Activated naive CD8-positive, alpha-beta T cell treated with anti-CD3 and anti-CD28 coated beads, Interleukin-2, amount 50 U/mL, for 16 hours (primary cell): ENCODE measurements at regions not wholly inside any gene's neighbourhood (a gene's known extent, or its start where the extent isn't known, plus 50 kb on each side); places are given as distances from the start of the nearest gene placed in this dataset.
"Not testable (repeated sequence)": the region's sequence is repeated elsewhere in the genome, so short reads cannot be mapped to it uniquely, and the experiment has no call there.

Source experiments
- DNase-seq: peaks from one replicate; pipeline ENCODE4 v3.0.0-alpha.2; 2020; ENCODE audit warnings: low read depth, low spot score

DNA sequence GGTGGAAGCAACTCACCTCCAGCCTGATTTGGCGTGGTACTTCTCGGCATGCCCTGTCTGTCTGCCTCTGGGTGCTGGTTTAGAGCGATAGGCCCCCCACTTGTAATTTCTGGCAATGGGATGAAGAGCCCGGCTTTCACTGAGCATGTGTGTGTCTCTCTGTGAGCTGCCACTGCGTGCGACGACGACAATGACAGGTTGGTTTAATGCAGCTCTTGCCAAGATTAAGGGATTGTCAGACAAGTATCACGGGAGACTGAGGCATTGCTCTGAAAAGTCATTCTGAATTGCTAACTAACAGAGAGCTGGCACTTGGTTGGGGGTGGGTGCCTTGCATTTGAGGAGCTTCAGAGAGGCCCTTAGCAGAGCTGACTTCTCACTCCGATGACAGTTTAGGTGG lies 348.8 kb upstream of the CLINT1 start:
- DNase-seq, result no peak

GRCh38 chr5:158205992-158206391 lies 347.0 kb upstream of the CLINT1 start:
- no peak for DNase-seq

- DNase-seq, result no peak
Measured at GRCh38 chr5:158203261-158203660, 344.3 kb upstream of the CLINT1 start.

GRCh38 chr5:158202801-158203200 lies 343.9 kb upstream of the CLINT1 start:
- DNase-seq, result no peak

DNA sequence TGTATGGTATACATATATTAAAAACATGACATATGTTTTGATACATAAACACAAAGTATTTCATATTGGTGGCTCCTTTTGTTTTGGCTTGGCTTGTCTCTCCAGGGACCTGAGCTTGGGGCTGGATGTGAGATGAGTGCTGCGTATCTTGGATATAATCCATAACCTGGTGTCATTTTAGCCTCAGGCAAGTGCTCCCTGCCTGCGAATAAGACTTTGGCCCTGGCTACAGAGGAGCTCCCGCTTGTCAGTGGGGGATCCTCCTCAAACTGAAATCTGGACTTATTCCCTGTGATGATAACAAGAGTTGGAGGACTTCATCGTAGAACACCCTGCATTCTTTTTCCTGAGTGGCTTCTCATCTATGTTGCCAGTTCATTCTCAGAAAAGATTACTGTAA lies 341.7 kb upstream of the CLINT1 start:
- no peak for DNase-seq

- DNase-seq, result no peak
Measured at GRCh38 chr5:158198636-158199035, 339.7 kb upstream of the CLINT1 start.

- no peak for DNase-seq
Measured at GRCh38 chr5:158195416-158196210, 336.7 kb upstream of the CLINT1 start.

DNA sequence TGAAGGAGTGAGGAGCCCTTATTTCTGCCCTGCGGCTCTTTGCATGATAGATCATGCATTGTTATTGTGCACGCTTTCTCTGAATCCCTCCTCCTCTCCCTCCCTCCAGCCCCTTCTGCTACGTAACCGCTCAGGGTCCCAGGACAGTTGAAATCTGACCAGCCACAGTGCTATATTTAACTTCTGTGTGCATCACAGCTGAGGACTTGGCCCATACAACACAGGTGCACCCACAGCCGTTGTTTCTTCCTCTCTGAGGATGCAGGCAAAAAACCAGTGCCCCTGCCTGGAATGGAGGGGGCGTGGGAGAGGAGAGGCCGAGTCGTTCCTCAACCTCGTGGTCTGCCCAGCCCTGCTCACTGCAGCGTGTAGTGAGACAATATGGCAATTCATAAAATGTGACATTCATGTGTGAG lies 335.6 kb upstream of the CLINT1 start:
- DNase-seq, result no peak

GRCh38 chr5:158193395-158193794 lies 334.4 kb upstream of the CLINT1 start:
- DNase-seq, result not testable (repeated sequence)

DNA sequence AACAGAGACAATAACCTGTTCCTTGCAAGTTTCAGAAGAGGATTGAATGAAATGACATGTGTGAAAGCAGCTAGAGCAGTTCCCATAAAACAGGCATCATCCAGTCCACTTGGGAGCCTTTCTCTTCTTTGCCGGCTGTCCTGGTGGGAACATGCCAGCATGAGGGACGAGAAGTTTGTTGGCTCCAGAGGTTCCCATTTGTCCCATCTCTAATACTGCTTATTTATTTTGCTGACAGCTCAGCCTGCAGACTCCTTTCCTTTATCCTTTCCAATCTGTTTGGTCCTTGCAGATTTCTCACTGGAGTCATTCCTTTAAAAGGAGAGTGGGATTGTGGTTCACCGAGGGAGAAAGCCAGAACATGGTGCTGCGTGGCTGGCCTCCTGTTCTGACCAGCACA lies 321.5 kb upstream of the CLINT1 start:
- DNase-seq, result no peak

GRCh38 chr5:158179271-158179670 lies 320.3 kb upstream of the CLINT1 start:
- no peak for DNase-seq

- DNase-seq, result no peak
Measured at GRCh38 chr5:158178535-158178934, 319.6 kb upstream of the CLINT1 start.

DNA sequence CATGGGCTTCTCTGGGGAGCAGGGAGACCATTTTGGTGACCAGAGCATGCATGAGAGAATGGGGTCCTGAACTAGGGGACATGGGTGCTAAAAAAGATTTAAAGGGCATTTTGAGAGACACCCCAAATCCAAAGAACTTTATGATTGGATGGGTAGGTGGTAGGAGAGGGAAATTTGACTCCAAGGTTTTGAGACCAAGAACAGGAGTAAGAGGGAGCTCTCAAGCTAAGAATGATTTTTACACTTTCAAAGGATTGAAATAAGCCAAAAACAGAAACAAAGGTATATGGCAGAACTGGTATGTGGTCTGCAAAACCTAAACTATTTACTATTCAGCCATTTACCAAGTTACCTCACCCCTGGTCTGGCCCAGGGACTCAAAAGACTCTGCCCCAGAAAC lies 318.2 kb upstream of the CLINT1 start:
- no peak for DNase-seq

DNA sequence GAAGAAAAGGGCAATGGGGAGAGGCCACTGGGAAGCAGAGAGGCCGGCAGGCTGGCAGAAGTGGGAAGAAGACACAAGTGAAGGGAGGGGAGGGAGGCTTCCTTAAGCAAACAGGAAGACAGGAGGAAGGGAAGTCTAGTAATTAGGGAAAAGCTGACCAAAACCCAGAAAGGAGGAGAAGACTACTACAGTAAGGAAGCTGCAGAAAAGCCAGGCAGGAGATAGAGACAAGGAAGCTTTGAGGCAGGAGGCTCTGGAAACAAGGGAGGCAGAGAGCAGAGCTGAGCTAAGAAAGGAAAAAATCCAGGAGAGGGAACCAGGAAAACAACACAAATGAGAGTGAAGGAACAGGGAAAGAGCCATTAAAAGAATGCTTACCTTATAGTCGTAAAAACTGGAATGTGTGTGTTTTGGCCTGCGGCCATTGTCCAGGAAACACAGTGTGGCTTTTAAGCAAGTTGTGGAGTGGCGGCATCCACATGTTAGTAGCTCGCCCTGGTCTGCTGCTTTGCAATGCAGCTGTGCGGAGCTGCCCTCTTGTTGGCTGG lies 317.1 kb upstream of the CLINT1 start:
- DNase-seq, result no peak

DNA sequence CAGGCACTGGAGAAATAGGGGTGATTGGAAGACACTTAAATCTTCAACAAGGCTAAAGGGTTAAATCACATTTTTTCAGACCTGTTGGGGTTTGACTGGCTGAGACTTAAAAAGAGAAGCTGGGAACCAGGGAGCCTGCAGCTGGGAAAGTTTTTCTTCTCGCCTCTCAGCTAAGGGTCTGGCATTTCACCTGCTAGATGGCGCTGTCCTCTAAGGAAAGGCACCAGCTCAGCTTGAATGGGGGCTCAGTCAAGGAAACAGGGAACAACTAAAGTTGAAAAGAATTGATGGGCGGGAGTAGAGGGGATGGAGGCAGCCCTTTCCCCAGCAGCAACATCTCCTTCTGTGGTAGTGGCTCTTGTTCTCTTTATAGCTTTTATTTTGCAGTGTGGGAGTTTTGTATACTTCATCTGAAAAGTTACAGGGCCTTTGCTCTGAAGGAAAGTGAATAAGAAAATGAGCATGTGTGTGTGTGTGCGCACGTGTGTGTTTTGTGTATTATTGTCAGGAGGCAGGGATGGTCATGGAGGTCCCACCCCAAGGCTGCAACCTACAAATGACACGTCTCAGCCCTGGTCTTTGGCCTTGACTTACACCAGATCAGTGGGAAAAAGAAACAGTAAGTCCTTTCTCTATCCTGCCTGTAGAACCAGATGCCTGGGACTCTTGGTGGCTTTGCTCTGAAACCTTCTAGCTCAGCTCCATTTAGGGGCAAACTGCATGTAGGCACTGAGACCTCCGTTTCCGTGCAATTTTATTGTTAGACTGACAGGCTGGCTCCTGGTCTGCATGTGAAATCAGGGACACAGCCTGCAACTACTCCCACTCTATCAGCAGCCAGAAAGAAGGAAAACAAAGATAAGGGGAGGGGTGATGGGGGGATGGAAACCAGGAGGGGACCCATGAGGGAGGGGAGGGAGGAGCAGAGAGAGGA lies 316.2 kb upstream of the CLINT1 start:
- peak; percentile 18 for DNase-seq

DNA sequence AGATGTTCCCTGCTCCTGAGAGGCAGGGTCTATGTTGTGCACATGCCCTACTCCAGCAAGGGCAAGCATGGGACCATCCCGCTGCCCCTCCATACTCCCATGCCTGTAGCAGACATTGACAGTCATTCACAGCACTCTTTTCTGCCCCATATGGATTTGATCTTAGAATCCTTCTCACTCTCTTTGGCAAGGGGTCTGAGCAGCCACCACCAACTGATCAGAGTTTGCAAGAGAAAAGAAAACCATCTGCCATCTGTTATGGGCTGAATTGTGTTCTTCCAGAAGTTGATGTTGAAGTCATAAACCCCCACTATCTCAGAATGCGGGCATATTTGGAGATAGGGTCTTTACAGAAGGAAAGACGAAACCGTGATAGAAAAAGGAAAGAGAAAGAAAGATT lies 315.1 kb upstream of the CLINT1 start:
- no peak for DNase-seq

DNA sequence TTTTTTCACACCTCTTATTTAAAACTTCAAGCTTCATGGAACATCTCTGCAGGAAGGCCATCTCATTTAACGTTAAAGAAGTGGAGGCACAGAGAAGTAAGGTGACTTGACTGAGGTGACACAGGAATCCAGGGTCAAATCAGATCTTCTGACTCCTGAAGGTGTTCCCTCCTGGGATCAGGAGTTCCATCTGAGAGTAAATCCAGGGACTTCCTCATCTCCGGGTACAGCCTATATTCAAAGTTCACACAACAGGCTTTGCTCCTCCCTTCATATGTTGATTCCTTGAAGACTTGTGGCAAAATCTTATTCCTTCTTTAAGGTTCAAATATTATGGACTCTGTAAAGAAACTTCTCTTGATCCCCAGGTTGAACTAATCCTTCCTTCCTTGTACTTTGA lies 313.1 kb upstream of the CLINT1 start:
- no peak for DNase-seq

DNA sequence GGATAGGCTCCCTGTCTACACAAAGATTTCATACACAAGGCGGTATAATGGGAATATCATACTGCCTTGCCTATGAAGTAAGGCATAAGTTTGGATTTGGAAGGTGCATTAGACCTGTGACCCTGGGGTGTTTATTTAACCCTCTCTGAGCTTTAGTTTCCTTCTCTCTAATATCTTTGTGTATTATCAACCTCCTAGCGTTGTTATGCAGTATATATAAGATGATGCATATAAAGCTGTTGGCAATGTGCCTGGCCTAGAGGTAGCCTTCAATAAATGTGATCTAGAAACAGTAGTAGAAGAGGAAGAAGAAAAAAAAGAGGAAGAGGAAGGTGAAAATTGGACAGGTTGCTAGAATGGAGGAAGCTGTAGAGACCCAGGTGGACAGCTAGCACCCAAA lies 311.6 kb upstream of the CLINT1 start:
- no peak for DNase-seq

- DNase-seq, result no peak
Measured at GRCh38 chr5:158170060-158170459, 311.1 kb upstream of the CLINT1 start.

DNA sequence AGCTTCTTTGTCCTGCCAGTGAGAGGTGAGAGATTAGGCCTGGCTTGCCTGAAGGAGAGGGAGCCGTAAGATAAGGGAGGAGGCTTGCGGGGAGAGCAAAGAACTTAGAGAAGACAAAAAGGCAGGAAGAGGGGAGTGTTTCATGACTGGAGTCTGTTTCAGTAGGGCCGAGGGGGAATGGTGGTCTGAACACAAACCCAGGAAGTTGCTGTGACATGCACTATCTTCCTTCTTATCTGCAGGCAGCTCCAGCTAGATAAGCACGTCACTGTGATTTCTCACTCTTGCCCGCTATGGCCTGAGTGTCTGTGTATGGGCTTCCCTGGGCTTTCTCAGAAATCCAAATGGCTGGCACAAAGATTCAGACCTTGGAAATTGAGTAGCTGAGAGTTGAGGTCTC lies 307.5 kb upstream of the CLINT1 start:
- no peak for DNase-seq

GRCh38 chr5:158165647-158166046 lies 306.7 kb upstream of the CLINT1 start:
- no peak for DNase-seq

DNA sequence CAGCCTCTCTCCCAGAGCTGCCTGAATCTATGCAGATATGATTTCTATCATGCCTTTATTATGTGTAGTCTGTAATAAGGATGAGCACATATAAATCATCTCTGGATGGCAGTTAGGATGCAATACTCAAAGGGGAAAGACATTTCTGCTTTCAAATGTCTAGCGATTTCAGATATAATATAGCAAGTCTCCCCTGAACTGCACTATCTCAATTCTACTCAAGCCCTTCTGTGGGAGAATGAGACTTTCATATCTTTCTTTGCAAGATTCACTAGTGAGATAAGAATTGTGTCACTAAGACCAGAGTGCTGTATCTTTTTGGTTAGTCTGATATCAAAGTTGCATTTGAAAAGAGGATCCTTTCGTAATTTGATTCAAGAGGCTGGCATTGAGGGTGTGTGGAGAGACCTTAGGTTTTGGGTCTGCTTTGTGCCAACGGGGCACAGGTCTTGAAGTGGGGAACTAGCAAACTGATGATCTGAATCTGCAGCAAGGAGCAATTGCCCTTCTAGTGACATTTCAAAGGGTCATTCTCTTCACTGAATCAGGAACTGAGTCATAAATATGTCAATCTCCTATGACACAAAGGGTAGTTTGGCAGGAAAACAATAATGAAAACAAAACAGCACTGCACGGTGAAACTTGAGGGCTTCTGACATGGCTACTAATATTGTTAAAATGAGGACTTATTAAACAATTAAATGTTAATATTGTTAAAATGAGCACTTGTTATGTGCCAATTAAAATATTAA lies 305.5 kb upstream of the CLINT1 start:
- no peak for DNase-seq
